ENCODE measurements at regions not wholly inside any gene's neighbourhood (a gene's known extent, or its start where the extent isn't known, plus 50 kb on each side); places are given as distances from the start of the nearest gene placed in this dataset.

GRCh38 chr10:47071891-47072290 lies 160.7 kb downstream of the PTPN20 start:
- CTCF ChIA-PET: no interaction called here
- no TSS peak for BruUV-seq (replicated peaks)
- Mint-ChIP-seq H3K36me3 (ENCODE audit: insufficient read depth, unreplicated experiment) (no peaks in the 10 kb centered on the region), H3K4me3 (ENCODE audit: low read depth, unreplicated experiment) (no peak overlapping the region), H3K27ac (ENCODE audit: unreplicated experiment) (no peak overlapping the region), H3K9me3 (ENCODE audit: low read depth, unreplicated experiment) (no peaks in the 10 kb centered on the region), H3K4me1 (ENCODE audit: low read depth, unreplicated experiment) (peaks cover 2% of the 10 kb centered on the region), H3K27me3 (ENCODE audit: unreplicated experiment) (peaks cover 19% of the 10 kb centered on the region)
- intact Hi-C loops (cut with micrococcal nuclease; ENCODE audit: unreplicated experiment): loop anchor here (10.0 kb wide), 1 partner anchor 63 kb away; no protein-coding TSS in a partner anchor
- no peak for DNase-seq
- TF ChIP-seq CTCF (IDR thresholded peaks at IDR 0.05; ENCODE audit: unreplicated experiment): no peak

- intact Hi-C loops (cut with micrococcal nuclease; ENCODE audit: unreplicated experiment): loop anchor here (10.0 kb wide), 1 partner anchor 61 kb away; no protein-coding TSS in a partner anchor
- BruUV-seq (replicated peaks): no TSS peak
- no peaks in the 10 kb centered on the region for H3K36me3 Mint-ChIP-seq (ENCODE audit: insufficient read depth, unreplicated experiment)
- TF ChIP-seq CTCF (IDR thresholded peaks at IDR 0.05; ENCODE audit: unreplicated experiment): no peak
- H3K4me3 Mint-ChIP-seq (ENCODE audit: low read depth, unreplicated experiment): no peak overlapping the region
- no peak for DNase-seq
- peaks cover 25% of the 10 kb centered on the region for H3K27me3 Mint-ChIP-seq (ENCODE audit: unreplicated experiment)
- CTCF ChIA-PET: no interaction called here
- no peak overlapping the region for H3K27ac Mint-ChIP-seq (ENCODE audit: unreplicated experiment)
- peaks cover 7% of the 10 kb centered on the region for H3K4me1 Mint-ChIP-seq (ENCODE audit: low read depth, unreplicated experiment)
- H3K9me3 Mint-ChIP-seq (ENCODE audit: low read depth, unreplicated experiment): no peaks in the 10 kb centered on the region
Observed at GRCh38 chr10:47073967-47074366, 162.7 kb downstream of the PTPN20 start.

GRCh38 chr10:47076949-47077361 lies 165.7 kb downstream of the PTPN20 start:
- CTCF ChIA-PET: no interaction called here
- no TSS peak for BruUV-seq (replicated peaks)
- no peak for TF ChIP-seq CTCF (IDR thresholded peaks at IDR 0.05; ENCODE audit: unreplicated experiment)

DNA sequence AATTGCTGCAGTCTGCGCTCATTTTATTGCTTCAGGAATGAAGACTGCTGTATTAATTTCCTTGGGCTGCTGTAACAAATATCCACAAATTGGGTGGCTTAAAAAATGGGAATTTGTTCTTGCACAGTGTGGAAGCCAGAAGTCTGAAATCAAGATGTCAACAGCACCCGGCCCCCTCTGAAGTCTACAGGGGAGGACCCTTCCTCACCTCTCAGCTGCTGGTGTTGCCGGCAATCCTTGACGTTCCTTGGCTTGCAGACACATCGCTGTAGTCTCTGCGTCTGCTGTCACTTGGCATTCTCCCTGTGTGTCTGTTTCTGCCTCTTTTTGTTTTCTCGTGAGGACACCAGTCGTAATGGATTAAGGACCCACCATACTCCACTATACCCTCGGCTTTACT lies 166.2 kb downstream of the PTPN20 start:
- CTCF ChIA-PET: no interaction called here
- intact Hi-C loops (cut with micrococcal nuclease; ENCODE audit: unreplicated experiment): loop anchor here (10.0 kb wide), 1 partner anchor 57 kb away; no protein-coding TSS in a partner anchor
- DNase-seq: no peak
- Mint-ChIP-seq H3K4me1 (ENCODE audit: low read depth, unreplicated experiment) (peaks cover 27% of the 10 kb centered on the region), H3K36me3 (ENCODE audit: insufficient read depth, unreplicated experiment) (no peaks in the 10 kb centered on the region), H3K27ac (ENCODE audit: unreplicated experiment) (no peak overlapping the region), H3K9me3 (ENCODE audit: low read depth, unreplicated experiment) (peaks cover 6% of the 10 kb centered on the region), H3K4me3 (ENCODE audit: low read depth, unreplicated experiment) (no peak overlapping the region), H3K27me3 (ENCODE audit: unreplicated experiment) (peaks cover 20% of the 10 kb centered on the region)
- no peak for TF ChIP-seq CTCF (IDR thresholded peaks at IDR 0.05; ENCODE audit: unreplicated experiment)
- no TSS peak for BruUV-seq (replicated peaks)

More at GRCh38 chr10:47076949-47077361, 165.7 kb downstream of the PTPN20 start:
- no peak overlapping the region for H3K4me3 Mint-ChIP-seq (ENCODE audit: low read depth, unreplicated experiment)
- H3K9me3 Mint-ChIP-seq (ENCODE audit: low read depth, unreplicated experiment): peaks cover 6% of the 10 kb centered on the region
- intact Hi-C loops (cut with micrococcal nuclease; ENCODE audit: unreplicated experiment): loop anchor here (10.0 kb wide), 1 partner anchor 58 kb away; no protein-coding TSS in a partner anchor
- DNase-seq: no peak
- H3K27me3 Mint-ChIP-seq (ENCODE audit: unreplicated experiment): peaks cover 24% of the 10 kb centered on the region
- H3K27ac Mint-ChIP-seq (ENCODE audit: unreplicated experiment): no peak overlapping the region
- H3K4me1 Mint-ChIP-seq (ENCODE audit: low read depth, unreplicated experiment): peaks cover 23% of the 10 kb centered on the region
- H3K36me3 Mint-ChIP-seq (ENCODE audit: insufficient read depth, unreplicated experiment): no peaks in the 10 kb centered on the region

All from Calu3 (cell line).